NCI-H187 (cell line): ENCODE measurements at regions not wholly inside any gene's neighbourhood (a gene's known extent, or its start where the extent isn't known, plus 50 kb on each side); places are given as distances from the start of the nearest gene placed in this dataset.
A peak's percentile ranks its signal among the peaks of the same experiment; 100 is the strongest.
"Not testable (repeated sequence)": the region's sequence is repeated elsewhere in the genome, so short reads cannot be mapped to it uniquely, and the experiment has no call there.

Source experiments
- DNase-seq, 2 experiments: peaks; one replicate each; lab custom pipeline; 2025; lab: John Stamatoyannopoulos, UW

GRCh38 chr1:106398391-106398790, 658.1 kb upstream of the PRMT6 start:
- no peak for DNase-seq

GRCh38 chr1:106406114-106406513, 650.4 kb upstream of the PRMT6 start:
- no peak for DNase-seq

- not testable (repeated sequence) for DNase-seq
These were observed 644.2 kb upstream of the PRMT6 start for GRCh38 chr1:106412321-106412720.

- no peak for DNase-seq
These were observed 621.2 kb upstream of the PRMT6 start for GRCh38 chr1:106435269-106435668.

- DNase-seq, result no peak
These were observed 617.0 kb upstream of the PRMT6 start for GRCh38 chr1:106439475-106439874.

- DNase-seq, result no peak
These were observed 609.0 kb upstream of the PRMT6 start for GRCh38 chr1:106447466-106447865.

GRCh38 chr1:106456832-106457231, 599.6 kb upstream of the PRMT6 start:
- DNase-seq, result no peak

GRCh38 chr1:106457368-106457767, 599.1 kb upstream of the PRMT6 start:
- DNase-seq, result no peak

- peak in 1 of 2 experiments; percentile 3 for DNase-seq
These were observed 597.6 kb upstream of the PRMT6 start for GRCh38 chr1:106458866-106459265.

- no peak for DNase-seq
These were observed 597.1 kb upstream of the PRMT6 start for GRCh38 chr1:106459418-106459817.

- no peak for DNase-seq
These were observed 590.8 kb upstream of the PRMT6 start for GRCh38 chr1:106465666-106466065.

GRCh38 chr1:106480629-106481028, 575.8 kb upstream of the PRMT6 start:
- no peak for DNase-seq

GRCh38 chr1:106492880-106493279, 563.6 kb upstream of the PRMT6 start:
- DNase-seq, result no peak

- no peak for DNase-seq
These were observed 561.8 kb upstream of the PRMT6 start for GRCh38 chr1:106494646-106495045.

GRCh38 chr1:106498238-106498637, 558.2 kb upstream of the PRMT6 start:
- DNase-seq, result no peak

GRCh38 chr1:106502659-106503058, 553.8 kb upstream of the PRMT6 start:
- no peak for DNase-seq

GRCh38 chr1:106515375-106515774, 541.1 kb upstream of the PRMT6 start:
- peak; percentile 6 to 49 for DNase-seq

GRCh38 chr1:106517224-106517623, 539.2 kb upstream of the PRMT6 start:
- no peak for DNase-seq

- DNase-seq, result no peak
These were observed 533.0 kb upstream of the PRMT6 start for GRCh38 chr1:106523497-106523896.

GRCh38 chr1:106524631-106525030, 531.8 kb upstream of the PRMT6 start:
- DNase-seq, result no peak

GRCh38 chr1:106526650-106527049, 529.8 kb upstream of the PRMT6 start:
- no peak for DNase-seq

GRCh38 chr1:106534612-106535011, 521.9 kb upstream of the PRMT6 start:
- no peak for DNase-seq

- DNase-seq, result no peak
These were observed 519.7 kb upstream of the PRMT6 start for GRCh38 chr1:106536741-106537140.

- DNase-seq, result no peak
These were observed 507.7 kb upstream of the PRMT6 start for GRCh38 chr1:106548726-106549125.

GRCh38 chr1:106554294-106554693, 502.2 kb upstream of the PRMT6 start:
- no peak for DNase-seq
